Small intestine (tissue), 7 donors: ENCODE measurements at regions not wholly inside any gene's neighbourhood (a gene's known extent, or its start where the extent isn't known, plus 50 kb on each side); places are given as distances from the start of the nearest gene placed in this dataset.

ENCODE experiments used
- DNase-seq, 2 donors: peaks; one replicate each; pipeline versions ENCODE4 v3.0.0 to v3.0.0-alpha.2; 2013
- FAIRE-seq: peaks from 2 replicates; lab custom pipeline; 2012; peaks lifted over from hg19 to GRCh38; lab: Jason Lieb, UNC
- H3K27ac ChIP-seq, 3 donors: one replicate each; pipeline ENCODE4 v1.5.1; 2013; ENCODE audit warnings: low read length in 2 of 3, mild to moderate bottlenecking in 2 of 3, control low read depth in 1 of 3, inconsistent platforms in 1 of 3, low read depth in 1 of 3, moderate library complexity in 1 of 3
- H3K27me3 ChIP-seq, 3 donors: one replicate each; pipeline ENCODE4 v1.6.1; 2013; ENCODE audit warnings: low read length in 3 of 3, inconsistent platforms in 1 of 3; ENCODE audit not compliant: control insufficient read depth in 3 of 3, insufficient read depth in 3 of 3
- H3K36me3 ChIP-seq, 3 donors: one replicate each; pipeline ENCODE4 v1.6.1; 2013; ENCODE audit warnings: low read length in 3 of 3, inconsistent platforms in 1 of 3, low read depth in 1 of 3, mild to moderate bottlenecking in 1 of 3, moderate library complexity in 1 of 3; ENCODE audit not compliant: control insufficient read depth in 3 of 3, insufficient read depth in 2 of 3
- H3K4me1 ChIP-seq, 3 donors: one replicate each; pipeline ENCODE4 v1.6.1; 2013; ENCODE audit warnings: low read length in 2 of 3, inconsistent platforms in 1 of 3, low read depth in 1 of 3, mild to moderate bottlenecking in 1 of 3, moderate library complexity in 1 of 3; ENCODE audit not compliant: control insufficient read depth in 3 of 3, insufficient read depth in 2 of 3
- H3K4me3 ChIP-seq, 3 donors: one replicate each; pipeline ENCODE4 v1.5.1; 2013; ENCODE audit warnings: low read length in 3 of 3, control low read depth in 1 of 3, inconsistent platforms in 1 of 3, low read depth in 1 of 3, mild to moderate bottlenecking in 1 of 3, moderate library complexity in 1 of 3
- H3K9me3 ChIP-seq, 2 donors: one replicate each; pipeline ENCODE4 v1.6.1; 2013; ENCODE audit warnings: low read depth in 1 of 2, low read length in 1 of 2; ENCODE audit not compliant: control insufficient read depth in 2 of 2, insufficient read depth in 1 of 2
- WGBS, 3 donors: extraction: QIAGEN DNeasy Blood & Tissue Kit; methylation state at CpG; one replicate each; pipeline ENCODE4 v1.1.7; 2013; 5-methylcytosine and 5-hydroxymethylcytosine counted together
- donor health status: healthy with polysubstance abuse.
- donor health status: control.
- donor health status: control.
- donor health status: Bipolar disorder and iron deficiency.
- donor health status: healthy.

GRCh38 chr2:220509096-220509757, 881.8 kb downstream of the SLC4A3 start:
- H3K4me1 ChIP-seq = no peaks in the 10 kb centered on the region
- DNase-seq (no peak), FAIRE-seq (no peak)
- H3K27ac ChIP-seq = no peak overlapping the region
- no peaks in the 10 kb centered on the region for H3K9me3 ChIP-seq
- no peak overlapping the region for H3K4me3 ChIP-seq
- no peaks in the 10 kb centered on the region for H3K36me3 ChIP-seq
- H3K27me3 ChIP-seq = no peaks in the 10 kb centered on the region
- WGBS, 3 donors = 67 to 76% (median 68%) methylated on average over 2 of the region's 2 CpGs

DNA sequence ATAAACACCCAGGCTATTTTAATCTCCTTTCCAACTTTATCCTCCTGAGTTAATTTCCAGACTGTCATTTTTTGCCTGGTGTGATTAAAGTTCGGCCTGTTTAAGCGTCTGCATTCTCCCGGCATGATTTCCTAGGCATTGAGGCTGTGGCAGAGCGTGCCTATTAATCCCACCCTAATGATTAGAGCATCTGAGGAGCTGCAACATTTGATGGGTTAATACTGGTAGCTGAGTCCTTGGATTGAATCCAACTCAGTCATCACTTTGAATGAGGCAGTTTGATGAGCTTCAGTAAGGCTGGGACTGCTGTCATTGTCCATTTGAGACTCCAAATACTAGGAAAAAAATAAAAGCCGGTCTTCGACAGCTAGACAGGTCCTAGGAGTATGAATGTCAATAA, 882.5 kb downstream of the SLC4A3 start:
- no peaks in the 10 kb centered on the region for H3K27me3 ChIP-seq
- WGBS, 3 donors = 74 to 85% (median 79%) methylated on average over 6 of the region's 6 CpGs
- H3K9me3 ChIP-seq = no peaks in the 10 kb centered on the region
- H3K4me3 ChIP-seq = no peak overlapping the region
- H3K27ac ChIP-seq = no peak overlapping the region
- DNase-seq (no peak), FAIRE-seq (no peak)
- H3K4me1 ChIP-seq = no peaks in the 10 kb centered on the region
- H3K36me3 ChIP-seq = no peaks in the 10 kb centered on the region

GRCh38 chr2:220510668-220511067, 883.2 kb downstream of the SLC4A3 start:
- no peak overlapping the region for H3K4me3 ChIP-seq
- H3K27me3 ChIP-seq = no peaks in the 10 kb centered on the region
- H3K9me3 ChIP-seq = no peaks in the 10 kb centered on the region
- no peak for DNase-seq
- no peak for FAIRE-seq
- no peak overlapping the region for H3K27ac ChIP-seq
- H3K36me3 ChIP-seq = no peaks in the 10 kb centered on the region
- no peaks in the 10 kb centered on the region for H3K4me1 ChIP-seq
- 87% methylated on average over 3 of the region's 3 CpGs for WGBS, 3 donors

GRCh38 chr2:220512419-220512818, 885.0 kb downstream of the SLC4A3 start:
- no peaks in the 10 kb centered on the region for H3K36me3 ChIP-seq
- H3K27me3 ChIP-seq = no peaks in the 10 kb centered on the region
- no peak overlapping the region for H3K27ac ChIP-seq
- FAIRE-seq (no peak), DNase-seq (no peak)
- H3K4me1 ChIP-seq = no peaks in the 10 kb centered on the region
- 52 to 65% (median 58%) methylated on average over 2 of the region's 2 CpGs for WGBS, 3 donors
- no peak overlapping the region for H3K4me3 ChIP-seq
- H3K9me3 ChIP-seq = no peaks in the 10 kb centered on the region

GRCh38 chr2:220513573-220514288, 886.3 kb downstream of the SLC4A3 start:
- WGBS, 3 donors = 34 to 54% (median 39%) methylated on average over 2 of the region's 2 CpGs

GRCh38 chr2:220521551-220521950, 894.1 kb downstream of the SLC4A3 start:
- FAIRE-seq (no peak), DNase-seq (no peak)
- 76 to 87% (median 81%) methylated on average over 5 of the region's 5 CpGs for WGBS, 3 donors
- Histone ChIP-seq H3K4me3 (no peak overlapping the region), H3K36me3 (no peaks in the 10 kb centered on the region), H3K27ac (no peak overlapping the region), H3K4me1 (no peaks in the 10 kb centered on the region), H3K27me3 (no peaks in the 10 kb centered on the region), H3K9me3 (no peaks in the 10 kb centered on the region)

More at GRCh38 chr2:220513573-220514288, 886.3 kb downstream of the SLC4A3 start:
- H3K4me3 ChIP-seq = no peak overlapping the region
- no peak overlapping the region for H3K27ac ChIP-seq
- H3K4me1 ChIP-seq = no peaks in the 10 kb centered on the region
- H3K9me3 ChIP-seq = no peaks in the 10 kb centered on the region
- no peak for FAIRE-seq
- DNase-seq = no peak
- no peaks in the 10 kb centered on the region for H3K36me3 ChIP-seq
- H3K27me3 ChIP-seq = no peaks in the 10 kb centered on the region

- Histone ChIP-seq H3K9me3 (no peaks in the 10 kb centered on the region), H3K27ac (no peak overlapping the region), H3K4me3 (no peak overlapping the region), H3K27me3 (no peaks in the 10 kb centered on the region), H3K4me1 (no peaks in the 10 kb centered on the region), H3K36me3 (no peaks in the 10 kb centered on the region)
- 77 to 80% (median 79%) methylated on average over 3 of the region's 3 CpGs for WGBS, 3 donors
- DNase-seq (no peak), FAIRE-seq (no peak)
Measured at GRCh38 chr2:220528180-220528675, 900.8 kb downstream of the SLC4A3 start.

- no peak for DNase-seq
- Histone ChIP-seq H3K9me3 (peaks cover 0 to 6% of the 10 kb centered on the region in 2 donors), H3K36me3 (no peaks in the 10 kb centered on the region), H3K27me3 (no peaks in the 10 kb centered on the region), H3K4me3 (no peak overlapping the region), H3K4me1 (no peaks in the 10 kb centered on the region), H3K27ac (no peak overlapping the region)
- no peak for FAIRE-seq
- WGBS, 3 donors = 88 to 100% (median 97%) methylated on average over 1 of the region's 1 CpG
Measured at GRCh38 chr2:220531216-220531615, 903.8 kb downstream of the SLC4A3 start.
